Left lung (tissue), 4 donors: ENCODE measurements at regions not wholly inside any gene's neighbourhood (a gene's known extent, or its start where the extent isn't known, plus 50 kb on each side); places are given as distances from the start of the nearest gene placed in this dataset.

Experiments used
- ATAC-seq: fragments of 200-7000 bp; cut with Tn5 transposase; one replicate; pipeline ENCODE4 v1.9.1; 2020; ENCODE audit warnings: moderate library complexity
- DNase-seq, 4 donors: peaks; one replicate each; pipeline ENCODE4 v3.0.0-alpha.2; 2013 to 2020
- H3K27ac ChIP-seq, 2 donors: fragments of 200-600 bp; sonication (generic) in 1 of 2; one replicate each; pipeline versions ENCODE4 v1.5.0 to v1.8.0; 2020 to 2021
- H3K27me3 ChIP-seq, 2 donors: fragments of 200-600 bp; sonication (generic) in 1 of 2; one replicate each; pipeline versions ENCODE4 v1.5.0 to v1.8.0; 2020 to 2021
- H3K36me3 ChIP-seq, 2 donors: fragments of 200-600 bp; sonication (generic) in 1 of 2; one replicate each; pipeline versions ENCODE4 v1.5.0 to v1.8.0; 2020 to 2021
- H3K4me1 ChIP-seq, 2 donors: fragments of 200-600 bp; one replicate each; pipeline ENCODE4 v1.8.0; 2021
- H3K4me3 ChIP-seq, 2 donors: fragments of 200-600 bp; sonication (generic) in 1 of 2; one replicate each; pipeline versions ENCODE4 v1.5.0 to v1.8.0; 2020 to 2021; ENCODE audit warnings: mild to moderate bottlenecking in 1 of 2
- H3K9me3 ChIP-seq, 2 donors: fragments of 200-600 bp; sonication (generic) in 1 of 2; one replicate each; pipeline versions ENCODE4 v1.5.0 to v1.8.0; 2020 to 2021
- CTCF ChIP-seq, 2 donors: fragments of 200-600 bp; sonication (generic) in 1 of 2; IDR thresholded peaks; one replicate each; pipeline versions ENCODE4 v1.5.0 to v1.8.0; 2021; ENCODE audit warnings: antibody characterized with exemption in 2 of 2
- intact Hi-C, 2 donors: fragments of 100-400 bp; cut with DNase I; formaldehyde crosslinking; loops; one replicate each; pipeline versions ENCODE4 v1.11.2 to v1.14.2; 2022
- donor health status: DM: no; HTN: yes; CAD: no.
- donor health status: DM: no; HTN: no; CAD: no.

DNA sequence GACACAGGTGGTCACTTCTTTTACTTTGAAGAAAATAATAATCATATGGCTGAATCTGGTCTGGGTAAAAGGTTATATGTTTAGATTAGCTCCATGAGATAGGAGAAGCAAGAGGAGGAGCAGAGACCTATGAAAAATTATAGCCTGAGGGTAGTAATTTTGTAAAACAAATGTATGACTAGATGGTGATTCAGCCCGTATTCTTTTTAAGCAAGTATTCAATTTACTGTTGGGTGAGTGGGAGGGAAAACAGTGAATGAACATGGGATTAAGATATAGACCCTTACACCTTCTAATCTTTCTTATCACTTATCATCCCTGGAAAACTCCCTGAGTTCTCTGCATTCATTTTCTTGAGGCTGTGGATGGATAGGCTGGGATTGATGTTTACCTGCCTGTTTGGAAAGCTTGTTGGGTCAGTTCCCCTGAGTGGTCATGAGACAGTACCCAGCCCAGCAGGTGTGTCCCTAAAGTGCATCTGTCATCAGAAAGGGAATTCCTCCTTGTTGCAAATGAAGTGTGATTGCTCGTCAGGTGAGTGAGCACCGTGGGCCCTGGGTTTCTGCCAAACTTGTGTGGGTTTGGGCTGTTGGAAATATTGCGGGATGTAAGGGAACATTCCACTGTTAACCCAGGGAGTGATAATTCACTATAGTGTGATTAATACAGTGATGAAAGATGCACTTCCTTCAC lies 101.2 kb upstream of the GDNF start:
- Histone ChIP-seq H3K36me3 (no peaks in the 10 kb centered on the region), H3K4me3 (no peak overlapping the region), H3K27me3 (no peaks in the 10 kb centered on the region), H3K27ac (no peak overlapping the region), H3K4me1 (no peaks in the 10 kb centered on the region), H3K9me3 (peaks cover 0 to 5% of the 10 kb centered on the region in 2 donors)
- intact Hi-C loops: no loop called here
- ATAC-seq (no peak), DNase-seq (no peak)
- no peak for TF ChIP-seq CTCF (IDR thresholded peaks at IDR 0.05)

- ATAC-seq (no peak), DNase-seq (no peak)
- H3K27me3 ChIP-seq: no peaks in the 10 kb centered on the region
- H3K36me3 ChIP-seq: no peaks in the 10 kb centered on the region
- TF ChIP-seq CTCF (IDR thresholded peaks at IDR 0.05): no peak
- H3K4me1 ChIP-seq: no peaks in the 10 kb centered on the region
- peaks cover 0 to 5% of the 10 kb centered on the region in 2 donors for H3K9me3 ChIP-seq
- intact Hi-C loops: no loop called here
- no peak overlapping the region for H3K4me3 ChIP-seq
- H3K27ac ChIP-seq: no peak overlapping the region
These were observed 99.0 kb upstream of the GDNF start for GRCh38 chr5:37938861-37939260.

DNA sequence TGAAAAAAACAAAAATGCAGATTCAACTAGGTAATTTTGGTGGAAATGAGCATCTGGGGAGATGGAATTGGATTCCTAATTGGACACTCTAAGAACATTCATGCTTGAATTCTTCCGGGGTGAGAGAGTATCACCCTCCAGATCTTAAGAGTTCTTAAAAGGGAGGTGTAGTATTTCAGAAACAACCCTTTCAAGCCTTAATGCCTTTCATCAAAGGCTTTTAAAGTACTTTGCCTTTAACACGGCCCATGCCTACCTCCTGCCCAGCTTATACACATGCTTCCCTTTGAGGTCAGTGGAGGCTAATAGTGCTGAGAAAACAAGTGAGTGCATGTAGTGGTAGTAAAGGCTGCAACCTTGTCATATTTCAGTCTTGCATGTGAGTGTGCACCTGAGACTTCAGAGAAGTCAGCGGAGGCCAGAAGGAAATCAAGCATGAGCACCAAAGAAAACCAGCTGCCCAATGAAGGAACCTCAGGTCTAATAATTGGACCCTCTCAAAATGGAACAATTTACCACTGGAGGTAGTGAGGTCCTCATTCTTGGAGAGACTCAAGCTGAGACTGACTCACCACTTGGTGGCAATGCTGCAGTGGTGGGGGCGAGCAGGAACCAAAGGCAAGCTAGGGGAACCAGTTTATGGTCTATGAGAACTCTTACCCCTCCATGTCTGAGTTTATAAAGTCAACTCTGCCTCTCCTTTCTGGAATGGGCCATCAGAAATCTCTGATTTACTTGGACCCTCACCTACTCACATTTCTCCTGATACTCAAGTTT lies 98.4 kb upstream of the GDNF start:
- no peak overlapping the region for H3K27ac ChIP-seq
- no peaks in the 10 kb centered on the region for H3K27me3 ChIP-seq
- H3K36me3 ChIP-seq: no peaks in the 10 kb centered on the region
- no peaks in the 10 kb centered on the region for H3K4me1 ChIP-seq
- intact Hi-C loops: no loop called here
- ATAC-seq (peak; percentile 41), DNase-seq (peak in 1 of 4 donors; percentile 18)
- H3K4me3 ChIP-seq: no peak overlapping the region
- peaks cover 0 to 5% of the 10 kb centered on the region in 2 donors for H3K9me3 ChIP-seq
- TF ChIP-seq CTCF (IDR thresholded peaks at IDR 0.05): no peak

DNA sequence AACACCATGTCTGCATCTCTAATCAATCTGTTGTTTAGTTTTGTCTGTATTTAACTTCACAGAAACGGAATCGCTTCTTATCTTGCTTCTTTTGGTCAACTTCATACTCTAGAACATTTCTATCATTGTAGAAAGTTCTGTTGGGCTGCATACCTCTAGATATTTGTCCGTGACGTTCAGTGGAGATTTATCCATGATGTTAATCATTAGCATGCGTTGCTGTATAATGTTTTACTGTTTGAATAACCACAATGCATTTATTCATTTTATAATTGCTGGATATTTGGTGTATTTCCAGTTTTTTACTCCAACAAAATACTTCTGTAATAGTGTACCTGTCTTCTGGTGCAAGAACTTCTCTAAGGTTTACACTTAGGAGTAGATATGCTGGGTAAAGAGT lies 96.2 kb upstream of the GDNF start:
- H3K4me1 ChIP-seq: no peaks in the 10 kb centered on the region
- intact Hi-C loops: no loop called here
- H3K27ac ChIP-seq: no peak overlapping the region
- H3K27me3 ChIP-seq: no peaks in the 10 kb centered on the region
- no peaks in the 10 kb centered on the region for H3K36me3 ChIP-seq
- TF ChIP-seq CTCF (IDR thresholded peaks at IDR 0.05): no peak
- peaks cover 0 to 5% of the 10 kb centered on the region in 2 donors for H3K9me3 ChIP-seq
- no peak for ATAC-seq
- DNase-seq: no peak
- no peak overlapping the region for H3K4me3 ChIP-seq

GRCh38 chr5:37933576-37933975 lies 93.7 kb upstream of the GDNF start:
- Histone ChIP-seq H3K4me3 (no peak overlapping the region), H3K4me1 (no peaks in the 10 kb centered on the region), H3K27me3 (no peaks in the 10 kb centered on the region), H3K9me3 (peaks cover 0 to 5% of the 10 kb centered on the region in 2 donors), H3K27ac (no peak overlapping the region), H3K36me3 (no peaks in the 10 kb centered on the region)
- intact Hi-C loops: no loop called here
- no peak for ATAC-seq
- TF ChIP-seq CTCF (IDR thresholded peaks at IDR 0.05): no peak
- DNase-seq: no peak
